ENCODE measurements at regions not wholly inside any gene's neighbourhood (a gene's known extent, or its start where the extent isn't known, plus 50 kb on each side); places are given as distances from the start of the nearest gene placed in this dataset.

GRCh38 chr13:105432438-105432837 is 1103.0 kb downstream of the EFNB2 start:
- TF ChIP-seq CTCF (IDR thresholded peaks at IDR 0.05; ENCODE audit: low read length) (no peak), EZH2 (IDR thresholded peaks at IDR 0.05; ENCODE audit: borderline replicate concordance, low read length) (no peak)
